HG03196 (cell line): ENCODE measurements at regions not wholly inside any gene's neighbourhood (a gene's known extent, or its start where the extent isn't known, plus 50 kb on each side); places are given as distances from the start of the nearest gene placed in this dataset.

ENCODE experiments used
- ATAC-seq: cut with Tn5 transposase; IDR thresholded peaks from one replicate; pipeline ENCODE4 v1.9.1; 2021; ENCODE audit not compliant: unreplicated experiment

DNA sequence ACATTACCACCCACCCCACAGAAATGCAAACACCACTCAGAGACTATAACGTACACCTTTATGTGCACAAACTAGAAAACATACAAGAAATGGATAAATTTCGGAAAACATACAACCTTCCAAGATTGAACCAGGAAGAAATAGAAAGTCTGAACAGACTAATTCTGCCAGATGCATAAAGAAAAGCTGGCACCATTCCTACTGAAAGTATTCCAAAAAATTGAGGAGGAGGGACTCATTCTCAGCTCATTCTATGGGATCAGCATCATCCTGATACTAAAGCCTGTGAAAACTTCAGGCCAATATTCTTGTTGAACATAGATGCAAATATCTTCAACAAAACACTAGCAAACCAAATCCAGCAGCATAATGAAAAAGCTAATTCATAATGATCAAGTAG, 115.1 kb upstream of the CD180 start:
- no peak for ATAC-seq

DNA sequence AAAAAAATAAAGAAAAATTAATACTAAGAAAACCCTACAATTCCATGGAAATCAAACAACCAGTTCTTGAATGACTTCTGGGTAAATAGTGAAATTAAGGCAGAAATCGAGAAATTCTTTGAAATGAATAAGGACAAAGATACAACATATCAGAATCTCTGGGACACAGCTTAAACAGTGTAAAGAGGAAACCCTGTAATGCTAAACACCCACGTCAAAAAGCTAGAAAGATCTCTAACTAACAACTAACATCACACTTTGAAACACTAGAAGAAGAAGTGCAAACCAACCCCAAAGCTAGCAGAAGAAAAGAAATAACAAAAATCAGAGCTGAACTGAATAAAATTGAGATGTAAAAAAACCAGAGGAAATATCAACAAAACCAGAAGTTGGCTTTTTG, 114.6 kb upstream of the CD180 start:
- ATAC-seq: no peak

GRCh38 chr5:67310740-67311139, 114.1 kb upstream of the CD180 start:
- ATAC-seq: no peak

DNA sequence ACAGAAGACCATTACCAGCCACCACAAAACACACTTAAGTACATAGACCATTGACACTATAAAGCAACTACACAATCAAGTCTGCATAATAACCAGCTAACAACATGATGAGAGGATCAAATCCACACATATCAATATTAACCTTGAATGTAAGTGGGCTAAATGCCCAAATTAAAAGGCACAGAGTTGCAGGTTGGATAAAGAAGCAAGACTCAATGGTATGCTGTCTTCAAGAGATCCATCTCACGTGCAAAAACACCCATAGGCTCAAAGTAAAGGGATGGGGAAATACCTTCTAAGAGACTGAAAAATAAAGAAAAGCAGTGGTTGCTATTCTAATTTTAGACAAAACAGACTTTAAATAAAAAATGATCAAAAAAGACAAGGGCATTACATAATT, 113.6 kb upstream of the CD180 start:
- ATAC-seq: no peak

DNA sequence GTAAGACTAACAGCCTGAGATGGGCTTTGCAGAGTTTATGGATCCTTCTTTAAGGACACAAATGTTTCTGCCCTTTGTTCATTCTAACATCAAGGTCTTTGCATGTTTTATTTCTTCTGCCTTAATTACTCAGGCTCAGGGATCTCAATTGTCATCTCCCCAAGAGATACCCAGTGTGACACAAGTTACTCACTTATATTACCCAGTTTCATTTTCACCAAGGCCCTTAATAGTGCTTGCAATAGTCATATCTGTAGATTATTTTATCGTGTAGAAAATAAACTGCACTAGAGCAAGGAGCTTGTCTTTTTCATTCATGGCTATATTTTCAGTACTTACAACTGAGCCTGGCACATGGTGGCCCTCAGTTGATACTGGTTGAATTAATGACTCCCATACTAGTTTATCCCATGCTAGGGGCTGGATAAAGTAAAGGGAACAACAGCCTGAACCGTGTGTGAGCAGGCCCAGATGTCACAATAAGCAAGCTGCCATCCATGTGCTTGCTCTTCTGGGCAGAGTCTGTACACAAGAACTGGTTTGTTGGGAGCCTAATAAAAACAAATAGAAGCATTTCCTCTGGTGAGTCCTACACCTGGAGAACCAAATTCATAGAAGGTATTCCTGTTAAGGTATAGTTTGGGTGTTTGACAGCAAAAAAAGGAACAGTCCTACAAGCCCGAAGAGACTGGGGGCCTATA, 112.5 kb upstream of the CD180 start:
- ATAC-seq: no peak

- ATAC-seq: no peak
Measured at GRCh38 chr5:67306965-67307607, 110.5 kb upstream of the CD180 start.

- ATAC-seq: no peak
Measured at GRCh38 chr5:67305913-67306710, 109.5 kb upstream of the CD180 start.

- ATAC-seq: no peak
Measured at GRCh38 chr5:67305401-67305800, 108.8 kb upstream of the CD180 start.

DNA sequence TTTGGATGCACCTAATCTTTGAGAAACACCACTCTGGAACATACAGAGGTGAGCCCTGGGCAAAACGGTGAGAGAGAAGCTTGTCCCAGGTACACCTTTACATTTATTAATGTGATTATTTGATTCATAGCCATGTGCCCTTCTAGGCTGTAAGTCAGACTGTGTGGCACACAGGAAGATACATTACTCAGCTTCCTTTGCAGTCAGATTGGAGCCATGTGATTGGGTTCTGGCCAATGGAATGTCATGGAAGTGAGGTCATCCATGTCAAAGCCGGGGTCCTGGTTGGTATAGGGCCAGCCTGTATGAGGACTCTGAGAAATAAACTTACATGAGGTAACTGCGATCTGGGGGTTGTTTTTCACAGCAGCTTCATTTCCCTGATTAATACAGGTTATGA, 106.8 kb upstream of the CD180 start:
- ATAC-seq: no peak

GRCh38 chr5:67301285-67301903, 104.8 kb upstream of the CD180 start:
- no peak for ATAC-seq

GRCh38 chr5:67300326-67300725, 103.7 kb upstream of the CD180 start:
- no peak for ATAC-seq

DNA sequence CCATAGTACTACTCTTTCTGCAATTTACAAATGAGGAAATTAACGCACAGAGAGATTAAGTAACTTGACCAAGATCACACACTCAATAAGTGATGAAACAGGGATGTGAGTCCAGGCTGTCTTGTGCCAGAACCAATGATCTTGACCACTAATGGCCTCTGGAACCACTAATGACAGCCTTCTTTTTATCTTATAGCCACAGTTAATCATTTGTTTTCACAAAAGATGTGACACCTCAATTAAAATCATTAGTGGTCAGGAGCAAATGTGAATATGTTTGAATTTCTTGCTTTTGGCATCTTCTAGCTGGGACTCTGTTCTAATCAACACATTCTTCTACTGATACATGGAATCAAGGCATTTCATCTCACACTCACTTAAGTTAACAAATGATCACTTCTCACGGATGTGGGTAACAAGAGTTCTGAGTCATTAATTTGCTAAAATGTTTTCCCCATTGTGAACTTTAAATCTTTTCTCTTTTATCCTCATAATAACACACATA, 102.7 kb upstream of the CD180 start:
- no peak for ATAC-seq

DNA sequence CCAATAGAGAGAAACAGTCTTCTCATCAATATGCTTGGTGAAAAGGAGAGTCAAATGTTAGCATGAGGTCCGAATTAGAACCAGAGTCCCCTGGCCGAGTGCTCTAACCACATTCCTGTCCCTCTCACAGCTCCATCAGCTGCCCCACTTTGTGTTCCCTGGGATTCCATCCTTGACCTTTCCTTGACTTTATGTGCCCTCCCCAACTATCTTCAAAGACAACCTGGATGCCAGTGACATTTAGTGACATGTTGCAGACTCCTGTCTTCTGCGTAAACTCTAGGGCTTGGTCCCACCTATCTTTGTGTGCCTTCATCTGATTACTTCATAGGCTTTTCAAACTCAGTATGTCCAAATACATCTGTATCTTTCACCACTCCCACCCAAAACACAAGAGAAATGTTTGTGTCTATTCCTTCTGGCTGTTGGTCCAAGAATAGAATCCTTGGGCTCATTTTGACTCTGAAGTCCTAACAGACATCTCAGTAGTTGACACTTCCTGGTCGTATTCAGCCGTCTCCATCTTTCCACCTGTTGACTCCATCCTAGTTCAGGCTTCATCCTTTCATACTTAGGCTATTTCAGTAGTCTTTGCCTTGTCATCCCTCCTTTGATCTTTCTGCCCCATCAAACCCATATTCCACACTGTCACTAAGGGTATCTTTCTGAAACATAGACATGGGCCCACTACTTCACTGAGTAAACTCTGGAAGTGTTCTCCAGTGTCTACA, 101.4 kb upstream of the CD180 start:
- ATAC-seq: no peak

DNA sequence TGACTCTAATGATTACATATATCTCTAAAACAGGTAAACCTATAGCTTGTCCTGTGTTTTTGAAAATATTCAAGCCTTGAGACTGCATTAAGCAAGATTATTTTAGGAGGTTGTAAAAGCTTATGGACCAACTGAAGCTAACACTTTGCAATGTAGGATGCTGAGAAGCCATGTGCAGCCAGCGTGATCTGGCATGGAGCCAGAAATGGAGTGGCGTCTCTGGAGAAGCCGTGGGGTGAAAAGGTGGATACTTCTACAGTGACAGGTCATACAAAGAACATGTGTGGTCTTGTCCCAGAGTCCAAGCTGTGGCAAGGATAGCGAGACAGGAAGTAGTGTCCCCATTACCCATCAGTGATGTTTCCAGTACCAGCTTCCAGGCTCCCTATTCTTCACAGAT, 100.8 kb upstream of the CD180 start:
- ATAC-seq: no peak

- no peak for ATAC-seq
Measured at GRCh38 chr5:67294266-67294938, 97.8 kb upstream of the CD180 start.

DNA sequence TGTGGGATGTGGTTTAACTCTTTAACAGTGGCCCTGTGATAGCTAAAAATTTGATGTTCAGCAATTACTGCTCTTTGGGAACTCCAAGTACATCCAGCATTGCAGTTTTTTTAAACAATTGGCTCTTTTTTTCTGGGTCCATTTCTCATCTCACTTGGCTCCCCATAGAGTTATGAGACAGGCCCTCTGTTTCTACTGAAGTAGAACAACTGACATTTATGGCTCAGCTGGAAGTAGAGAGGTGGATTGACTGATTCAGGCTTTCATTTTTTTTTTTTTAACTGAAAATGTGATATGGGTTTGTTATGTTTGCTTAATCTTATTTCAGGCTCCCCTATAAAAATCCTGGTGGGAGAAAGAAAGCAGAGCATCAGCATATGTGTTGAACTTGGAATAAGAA, 96.6 kb upstream of the CD180 start:
- no peak for ATAC-seq

- ATAC-seq: no peak
Measured at GRCh38 chr5:67292201-67292940, 95.8 kb upstream of the CD180 start.

DNA sequence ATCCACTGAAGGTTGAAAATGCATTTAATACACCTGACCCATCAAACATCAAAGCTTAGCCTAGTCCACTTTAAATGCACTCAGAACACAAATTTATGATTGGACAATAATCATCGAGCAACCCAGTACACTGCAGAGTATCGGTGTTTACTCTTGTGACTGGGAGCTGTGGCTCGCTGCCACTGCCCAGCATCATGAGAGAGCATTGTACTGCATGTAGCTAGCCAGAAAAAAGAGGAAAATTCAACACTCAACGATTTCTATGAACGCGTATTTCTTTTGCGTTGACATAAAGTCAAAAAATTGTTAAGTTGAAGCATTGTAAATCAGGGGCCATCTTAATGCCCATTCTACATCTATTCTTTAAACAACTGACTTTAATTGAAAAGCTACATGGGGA, 95.1 kb upstream of the CD180 start:
- ATAC-seq: no peak

DNA sequence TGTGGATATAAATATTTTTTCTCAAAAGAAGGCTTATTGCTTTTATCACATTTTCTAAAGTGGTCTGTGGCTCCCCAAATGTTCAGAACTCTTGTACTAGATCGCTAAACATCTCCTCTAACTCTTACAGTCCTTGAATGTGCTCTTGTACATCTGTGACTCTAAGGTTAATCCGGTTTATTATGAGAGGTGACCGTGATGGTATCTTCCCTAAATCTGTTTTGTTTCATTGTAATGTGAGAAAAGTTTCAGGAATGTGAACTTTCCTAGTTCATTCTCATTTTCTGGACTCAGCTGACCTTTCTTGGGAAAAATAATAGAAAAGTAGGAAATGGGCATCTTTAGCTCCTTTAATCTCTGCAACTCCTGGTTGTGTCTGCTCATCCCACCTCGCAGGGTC, 94.5 kb upstream of the CD180 start:
- ATAC-seq: no peak

DNA sequence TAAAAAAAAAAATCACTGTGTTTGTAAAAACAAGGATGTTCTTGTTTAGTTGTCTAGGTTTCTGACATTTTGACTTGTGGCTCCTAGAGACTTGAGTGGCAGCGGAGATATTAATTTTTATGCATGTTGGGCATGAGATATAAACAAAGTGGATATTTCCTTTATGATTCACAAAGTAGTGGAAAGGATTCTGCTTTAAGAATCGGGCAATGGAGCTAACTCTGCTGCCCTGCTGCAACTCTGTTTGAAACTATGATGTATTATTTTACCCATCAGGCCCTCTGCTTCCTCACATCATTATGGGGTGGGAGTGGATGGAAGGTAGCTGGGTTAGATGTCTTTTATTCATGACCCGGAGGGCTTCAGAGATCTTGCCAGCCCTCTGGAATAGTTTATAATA, 94.1 kb upstream of the CD180 start:
- ATAC-seq: no peak
